Liver (tissue), 8 donors: ENCODE measurements at regions not wholly inside any gene's neighbourhood (a gene's known extent, or its start where the extent isn't known, plus 50 kb on each side); places are given as distances from the start of the nearest gene placed in this dataset.

ENCODE experiments used
- DNase-seq: peaks from one replicate; pipeline ENCODE4 v3.0.0-alpha.2; 2017; ENCODE audit warnings: low spot score
- H3K27ac ChIP-seq, 2 donors: one replicate each; pipeline ENCODE4 v1.7.0; 2013; ENCODE audit warnings: inconsistent platforms in 2 of 2, low read length in 2 of 2, control low read depth in 1 of 2, low read depth in 1 of 2, mild to moderate bottlenecking in 1 of 2
- H3K27me3 ChIP-seq, 4 donors: one replicate each; pipeline versions ENCODE4 v1.6.1 to v1.7.0; 2013; ENCODE audit warnings: low read length in 3 of 4, inconsistent platforms in 1 of 4, mild to moderate bottlenecking in 1 of 4, moderate library complexity in 1 of 4; ENCODE audit not compliant: control insufficient read depth in 4 of 4, insufficient read depth in 4 of 4
- H3K36me3 ChIP-seq, 4 donors: one replicate each; pipeline versions ENCODE4 v1.6.1 to v1.7.0; 2013; ENCODE audit warnings: low read length in 3 of 4, mild to moderate bottlenecking in 3 of 4, low read depth in 1 of 4, moderate library complexity in 1 of 4; ENCODE audit not compliant: control insufficient read depth in 4 of 4, insufficient read depth in 3 of 4
- H3K4me1 ChIP-seq, 4 donors: one replicate each; pipeline versions ENCODE4 v1.6.1 to v1.7.0; 2013; ENCODE audit warnings: low read length in 3 of 4, mild to moderate bottlenecking in 3 of 4, moderate library complexity in 1 of 4; ENCODE audit not compliant: control insufficient read depth in 4 of 4, insufficient read depth in 4 of 4
- H3K4me3 ChIP-seq, 3 donors: one replicate each; pipeline versions ENCODE4 v1.6.1 to v1.7.0; 2013; ENCODE audit warnings: low read length in 3 of 3, control low read depth in 1 of 3, low read depth in 1 of 3, mild to moderate bottlenecking in 1 of 3
- H3K9ac ChIP-seq, 2 donors: one replicate each; pipeline ENCODE4 v1.7.0; 2013; ENCODE audit warnings: low read length in 2 of 2, mild to moderate bottlenecking in 2 of 2, moderate library complexity in 2 of 2, control low read depth in 1 of 2, low read depth in 1 of 2
- H3K9me3 ChIP-seq, 4 donors: one replicate each; pipeline versions ENCODE4 v1.6.1 to v1.7.0; 2013; ENCODE audit warnings: low read length in 3 of 4; ENCODE audit not compliant: control insufficient read depth in 4 of 4
- EGR1 ChIP-seq, 2 donors: IDR thresholded peaks; 2 replicates each; pipeline ENCODE4 v1.6.1; 2016 to 2018; ENCODE audit warnings: antibody characterized with exemption in 2 of 2, low read depth in 2 of 2
- FOXA2 ChIP-seq: IDR thresholded peaks from 2 replicates; pipeline ENCODE4 v1.6.1; 2016; ENCODE audit warnings: antibody characterized with exemption
- GABPA ChIP-seq, 2 donors: IDR thresholded peaks in 1 of 2; conservative IDR thresholded peaks in 1 of 2; 2 replicates each; pipeline ENCODE4 v1.6.1; 2016; ENCODE audit warnings: antibody characterized with exemption in 2 of 2, mild to moderate bottlenecking in 1 of 2, moderate library complexity in 1 of 2
- HNF4G ChIP-seq: IDR thresholded peaks from 2 replicates; pipeline ENCODE4 v1.6.1; 2016; ENCODE audit warnings: antibody characterized with exemption
- RAD21 ChIP-seq, 2 donors: IDR thresholded peaks; 2 replicates each; pipeline ENCODE4 v1.6.1; 2016; ENCODE audit warnings: antibody characterized with exemption in 2 of 2, mild to moderate bottlenecking in 2 of 2
- SP1 ChIP-seq: IDR thresholded peaks from 2 replicates; pipeline ENCODE4 v1.6.1; 2018; ENCODE audit warnings: antibody characterized with exemption, mild to moderate bottlenecking
- WGBS: extraction: QIAGEN DNeasy Blood & Tissue Kit; methylation state at CpG from one replicate; pipeline ENCODE4 v1.1.7; 2013; 5-methylcytosine and 5-hydroxymethylcytosine counted together
- TF ChIP-seq, protein P1 (sequence below): fragments of 150-350 bp; IDR thresholded peaks from 2 replicates; pipeline ENCODE4 v1.5.1; 2017; ENCODE audit warnings: improper control_type of control experiment, low read depth, low read length; ENCODE audit not compliant: missing input control
- TF ChIP-seq, protein P2 (sequence below): IDR thresholded peaks from 2 replicates; pipeline ENCODE4 v1.6.1; 2016; ENCODE audit warnings: antibody characterized with exemption
- TF ChIP-seq, protein P3 (sequence below): IDR thresholded peaks from 2 replicates; pipeline ENCODE4 v1.6.1; 2016; ENCODE audit warnings: antibody characterized with exemption
- donor health status: healthy.
- donor health status: healthy.
- donor health status: healthy.
- donor health status: healthy.
- donor health status: healthy.

DNA sequence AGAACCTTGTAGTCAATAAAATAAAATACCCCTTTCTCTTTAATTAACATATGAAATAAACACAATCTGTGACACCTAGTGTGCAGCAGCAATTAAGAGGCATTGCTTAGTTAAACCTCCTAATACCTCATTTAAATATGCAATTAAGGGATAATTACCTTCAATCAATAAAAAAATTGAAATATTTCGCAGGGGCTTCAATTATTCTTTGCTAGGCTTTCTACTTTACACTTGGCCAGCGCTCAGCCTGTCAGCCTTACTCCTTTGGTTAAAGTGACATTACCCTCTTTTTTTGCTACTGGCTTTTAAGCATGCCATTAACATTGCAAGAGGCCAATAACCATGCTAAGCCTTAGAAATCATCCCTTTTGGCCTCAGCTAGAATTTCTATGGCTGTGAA is 327.5 kb upstream of the ZNF521 start (continued):
- TF ChIP-seq, protein P1, sequence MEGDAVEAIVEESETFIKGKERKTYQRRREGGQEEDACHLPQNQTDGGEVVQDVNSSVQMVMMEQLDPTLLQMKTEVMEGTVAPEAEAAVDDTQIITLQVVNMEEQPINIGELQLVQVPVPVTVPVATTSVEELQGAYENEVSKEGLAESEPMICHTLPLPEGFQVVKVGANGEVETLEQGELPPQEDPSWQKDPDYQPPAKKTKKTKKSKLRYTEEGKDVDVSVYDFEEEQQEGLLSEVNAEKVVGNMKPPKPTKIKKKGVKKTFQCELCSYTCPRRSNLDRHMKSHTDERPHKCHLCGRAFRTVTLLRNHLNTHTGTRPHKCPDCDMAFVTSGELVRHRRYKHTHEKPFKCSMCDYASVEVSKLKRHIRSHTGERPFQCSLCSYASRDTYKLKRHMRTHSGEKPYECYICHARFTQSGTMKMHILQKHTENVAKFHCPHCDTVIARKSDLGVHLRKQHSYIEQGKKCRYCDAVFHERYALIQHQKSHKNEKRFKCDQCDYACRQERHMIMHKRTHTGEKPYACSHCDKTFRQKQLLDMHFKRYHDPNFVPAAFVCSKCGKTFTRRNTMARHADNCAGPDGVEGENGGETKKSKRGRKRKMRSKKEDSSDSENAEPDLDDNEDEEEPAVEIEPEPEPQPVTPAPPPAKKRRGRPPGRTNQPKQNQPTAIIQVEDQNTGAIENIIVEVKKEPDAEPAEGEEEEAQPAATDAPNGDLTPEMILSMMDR, result no peak

DNA sequence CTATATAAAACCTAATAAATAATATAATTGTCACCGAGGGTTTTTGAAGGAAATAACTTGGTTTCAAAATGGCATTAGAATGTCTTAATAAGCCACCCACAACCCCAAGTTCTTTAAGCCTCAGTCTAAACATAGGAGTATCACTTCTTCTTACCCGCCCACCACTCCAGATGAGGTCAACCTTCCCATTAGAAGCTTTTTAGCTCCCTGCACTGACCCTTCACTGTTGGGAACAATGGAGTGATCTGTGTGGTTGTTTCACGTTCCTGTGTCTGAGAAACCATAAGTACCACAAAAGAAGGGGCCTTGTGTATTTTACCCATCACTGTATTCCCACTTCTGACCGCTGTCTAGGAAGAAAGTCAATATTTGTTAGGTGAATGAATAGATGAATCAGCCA is 326.3 kb upstream of the ZNF521 start:
- H3K36me3 ChIP-seq, result no peaks in the 10 kb centered on the region
- H3K4me1 ChIP-seq, result no peaks in the 10 kb centered on the region
- no peak for DNase-seq
- H3K9me3 ChIP-seq, result no peaks in the 10 kb centered on the region
- no peak overlapping the region for H3K4me3 ChIP-seq
- H3K27ac ChIP-seq, result no peak overlapping the region
- TF ChIP-seq, protein P2, sequence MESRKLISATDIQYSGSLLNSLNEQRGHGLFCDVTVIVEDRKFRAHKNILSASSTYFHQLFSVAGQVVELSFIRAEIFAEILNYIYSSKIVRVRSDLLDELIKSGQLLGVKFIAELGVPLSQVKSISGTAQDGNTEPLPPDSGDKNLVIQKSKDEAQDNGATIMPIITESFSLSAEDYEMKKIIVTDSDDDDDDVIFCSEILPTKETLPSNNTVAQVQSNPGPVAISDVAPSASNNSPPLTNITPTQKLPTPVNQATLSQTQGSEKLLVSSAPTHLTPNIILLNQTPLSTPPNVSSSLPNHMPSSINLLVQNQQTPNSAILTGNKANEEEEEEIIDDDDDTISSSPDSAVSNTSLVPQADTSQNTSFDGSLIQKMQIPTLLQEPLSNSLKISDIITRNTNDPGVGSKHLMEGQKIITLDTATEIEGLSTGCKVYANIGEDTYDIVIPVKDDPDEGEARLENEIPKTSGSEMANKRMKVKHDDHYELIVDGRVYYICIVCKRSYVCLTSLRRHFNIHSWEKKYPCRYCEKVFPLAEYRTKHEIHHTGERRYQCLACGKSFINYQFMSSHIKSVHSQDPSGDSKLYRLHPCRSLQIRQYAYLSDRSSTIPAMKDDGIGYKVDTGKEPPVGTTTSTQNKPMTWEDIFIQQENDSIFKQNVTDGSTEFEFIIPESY, result no peak
- TF ChIP-seq FOXA2, result no peak
- TF ChIP-seq, protein P3, sequence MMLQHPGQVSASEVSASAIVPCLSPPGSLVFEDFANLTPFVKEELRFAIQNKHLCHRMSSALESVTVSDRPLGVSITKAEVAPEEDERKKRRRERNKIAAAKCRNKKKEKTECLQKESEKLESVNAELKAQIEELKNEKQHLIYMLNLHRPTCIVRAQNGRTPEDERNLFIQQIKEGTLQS, result no peak
- TF ChIP-seq GABPA (IDR thresholded peaks at IDR 0.05 in 1 of 2, conservative IDR thresholded peaks at IDR 0.05 in 1 of 2), result no peak
- no peak for TF ChIP-seq HNF4G
- no peak for TF ChIP-seq RAD21 (IDR thresholded peaks at IDR 0.05)
- no peak for TF ChIP-seq SP1
- no peak for TF ChIP-seq EGR1 (IDR thresholded peaks at IDR 0.05; ENCODE audit: low read depth in 2 of 2)
- H3K27me3 ChIP-seq, result no peaks in the 10 kb centered on the region
- no peak overlapping the region for H3K9ac ChIP-seq
- 69% methylated on average over 4 of the region's 4 CpGs for WGBS

DNA sequence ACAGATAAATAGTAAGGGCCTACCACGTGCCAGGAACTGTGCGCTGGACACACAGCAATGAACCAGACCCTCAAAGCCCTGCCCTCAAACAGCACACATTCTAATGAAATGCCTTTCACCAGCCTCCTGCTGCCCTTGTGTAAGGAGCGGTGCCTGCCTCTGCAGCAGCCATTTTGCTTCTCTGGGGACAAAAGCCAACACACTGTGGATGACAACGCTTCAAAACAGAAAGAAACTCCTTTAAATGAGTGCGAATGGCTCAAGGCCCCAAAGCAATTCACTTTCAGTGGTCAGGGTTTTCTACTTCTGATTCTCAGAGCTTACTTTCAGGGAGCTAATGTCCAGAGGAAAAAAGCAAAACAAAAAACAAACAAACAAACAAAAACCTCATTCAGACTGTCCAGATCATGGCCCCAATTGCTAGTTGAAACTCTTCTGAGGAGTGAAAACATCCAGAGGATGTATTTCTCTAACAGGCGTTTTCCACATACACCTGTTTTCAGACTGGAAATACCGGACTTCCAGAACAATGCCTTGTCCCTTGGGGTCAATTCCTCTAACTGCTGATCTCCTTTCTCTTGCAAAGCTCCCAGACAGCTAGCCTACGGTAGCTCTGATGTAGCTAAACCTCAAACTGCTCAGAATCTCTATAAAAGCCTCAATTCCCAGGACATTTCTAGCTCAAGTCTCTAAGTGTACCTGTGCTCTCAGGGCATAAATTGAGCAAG is 323.3 kb upstream of the ZNF521 start:
- TF ChIP-seq, protein P1, result no peak
- Histone ChIP-seq H3K9me3 (no peaks in the 10 kb centered on the region), H3K36me3 (no peaks in the 10 kb centered on the region), H3K4me3 (no peak overlapping the region), H3K9ac (no peak overlapping the region), H3K4me1 (no peaks in the 10 kb centered on the region), H3K27me3 (no peaks in the 10 kb centered on the region), H3K27ac (no peak overlapping the region)
- DNase-seq, result no peak
- 68% methylated on average over 8 of the region's 8 CpGs for WGBS
